Keratinocyte (primary cell): ENCODE measurements at regions not wholly inside any gene's neighbourhood (a gene's known extent, or its start where the extent isn't known, plus 50 kb on each side); places are given as distances from the start of the nearest gene placed in this dataset.

Source experiments
- CTCF ChIP-seq, 3 experiments: IDR thresholded peaks in 1 of 3; conservative IDR thresholded peaks in 1 of 3; optimal IDR thresholded peaks in 1 of 3; 2 replicates in 2 of 3; 3 replicates in 1 of 3; pipeline versions ENCODE3 to v1.5.1; 2011; ENCODE audit warnings: low read length in 3 of 3, mild to moderate bottlenecking in 3 of 3, moderate library complexity in 2 of 3, control low read depth in 1 of 3, inconsistent platforms in 1 of 3; ENCODE audit not compliant: insufficient read depth in 2 of 3; ENCODE audit errors: extremely low read depth in 1 of 3
- EZH2 ChIP-seq: IDR thresholded peaks from one replicate; pipeline ENCODE4 v1.6.1; 2012; ENCODE audit warnings: inconsistent platforms, mild to moderate bottlenecking, low read length, moderate library complexity

- TF ChIP-seq CTCF (optimal IDR thresholded peaks at IDR 0.05 in 1 of 3, IDR thresholded peaks at IDR 0.05 in 1 of 3, conservative IDR thresholded peaks at IDR 0.05 in 1 of 3; ENCODE audit: extremely low read depth in 1 of 3, insufficient read depth in 2 of 3, low read length in 3 of 3) (no peak), EZH2 (no peak)
Observed at GRCh38 chr7:52752891-52753290, 282.5 kb upstream of the POM121L12 start.
